ENCODE measurements at regions not wholly inside any gene's neighbourhood (a gene's known extent, or its start where the extent isn't known, plus 50 kb on each side); places are given as distances from the start of the nearest gene placed in this dataset.

DNA sequence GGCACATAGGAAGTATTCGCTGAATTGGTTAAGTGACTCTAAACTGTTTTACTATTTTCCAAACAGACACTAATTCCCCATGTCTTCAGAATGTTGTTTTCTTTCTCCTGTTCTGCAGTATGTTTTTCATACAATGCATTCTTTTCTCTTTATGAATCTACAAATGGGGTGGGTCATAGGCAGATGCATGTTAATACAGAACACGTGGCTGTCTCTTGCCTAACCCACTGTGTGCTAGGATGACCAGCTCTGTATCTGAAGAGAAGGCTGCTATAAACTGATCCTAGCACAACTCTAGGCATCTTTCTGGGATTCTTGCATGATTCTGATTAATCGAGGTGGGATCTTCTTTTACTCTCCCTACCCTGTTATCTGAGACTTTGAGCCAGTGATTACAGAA lies 826.0 kb downstream of the PLCL1 start:
- TF ChIP-seq CTCF (IDR thresholded peaks at IDR 0.05) (no peak), POLR2A (IDR thresholded peaks at IDR 0.05) (no peak)

All from thyroid gland (tissue), 4 donors.